A549 (cell line): ENCODE measurements at regions not wholly inside any gene's neighbourhood (a gene's known extent, or its start where the extent isn't known, plus 50 kb on each side); places are given as distances from the start of the nearest gene placed in this dataset.

ENCODE experiments used
- CHD2 ChIP-seq: fragments of 150-350 bp; IDR thresholded peaks from 2 replicates; pipeline ENCODE4 v1.6.1; 2014; ENCODE audit warnings: low read length; ENCODE audit not compliant: partially characterized antibody
- HDAC2 ChIP-seq: fragments of 200-600 bp; sonication (generic); IDR thresholded peaks from 2 replicates; pipeline ENCODE4 v1.6.1; 2016
- SMC3 ChIP-seq: fragments of >200 bp; sonication (Bioruptor Twin); formaldehyde crosslinking; IDR thresholded peaks from 3 replicates; pipeline ENCODE4 v1.6.1; 2018; ENCODE audit warnings: inconsistent platforms
- TP53 ChIP-seq: fragments of 250-450 bp; sonication (Bioruptor Pico); IDR thresholded peaks from 2 replicates; pipeline ENCODE4 v1.5.0; 2021; ENCODE audit warnings: mild to moderate bottlenecking, moderate library complexity
- TF ChIP-seq, protein P1 (sequence below): IDR thresholded peaks from 2 replicates; pipeline ENCODE4 v1.6.1; 2012
- TF ChIP-seq, protein P2 (sequence below): fragments of 200-600 bp; sonication (generic); IDR thresholded peaks from 2 replicates; pipeline ENCODE4 v1.6.1; 2016; ENCODE audit warnings: antibody characterized with exemption, mild to moderate bottlenecking, moderate library complexity
- TF ChIP-seq, protein P3 (sequence below): fragments of >200 bp; sonication (Bioruptor Twin); formaldehyde crosslinking; IDR thresholded peaks from 3 replicates; pipeline ENCODE4 v1.5.1; 2016
- TF ChIP-seq, protein P4 (sequence below): IDR thresholded peaks from 2 replicates; pipeline ENCODE4 v1.6.1; 2012; ENCODE audit warnings: low read depth, borderline replicate concordance

DNA sequence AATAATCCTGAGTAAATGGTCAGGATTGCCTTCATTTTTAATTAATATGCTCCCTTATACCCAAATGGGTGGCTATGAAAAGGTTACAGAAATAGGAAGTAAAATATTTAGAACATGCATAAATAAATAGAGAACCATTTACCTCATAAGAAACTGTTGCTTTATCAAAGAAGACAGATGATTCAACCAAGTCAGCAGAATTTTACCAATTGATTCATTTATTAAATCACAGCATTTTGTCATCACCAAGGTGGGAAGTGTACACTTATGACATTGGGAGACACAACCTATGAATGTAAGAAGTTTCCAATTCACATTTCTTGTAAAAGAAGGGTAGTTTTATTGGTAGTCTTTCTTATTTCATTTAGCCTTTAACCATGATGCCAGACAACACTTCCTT lies 870.3 kb upstream of the CHORDC1 start:
- TF ChIP-seq, protein P1, sequence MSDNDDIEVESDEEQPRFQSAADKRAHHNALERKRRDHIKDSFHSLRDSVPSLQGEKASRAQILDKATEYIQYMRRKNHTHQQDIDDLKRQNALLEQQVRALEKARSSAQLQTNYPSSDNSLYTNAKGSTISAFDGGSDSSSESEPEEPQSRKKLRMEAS, result no peak
- TF ChIP-seq, protein P2, sequence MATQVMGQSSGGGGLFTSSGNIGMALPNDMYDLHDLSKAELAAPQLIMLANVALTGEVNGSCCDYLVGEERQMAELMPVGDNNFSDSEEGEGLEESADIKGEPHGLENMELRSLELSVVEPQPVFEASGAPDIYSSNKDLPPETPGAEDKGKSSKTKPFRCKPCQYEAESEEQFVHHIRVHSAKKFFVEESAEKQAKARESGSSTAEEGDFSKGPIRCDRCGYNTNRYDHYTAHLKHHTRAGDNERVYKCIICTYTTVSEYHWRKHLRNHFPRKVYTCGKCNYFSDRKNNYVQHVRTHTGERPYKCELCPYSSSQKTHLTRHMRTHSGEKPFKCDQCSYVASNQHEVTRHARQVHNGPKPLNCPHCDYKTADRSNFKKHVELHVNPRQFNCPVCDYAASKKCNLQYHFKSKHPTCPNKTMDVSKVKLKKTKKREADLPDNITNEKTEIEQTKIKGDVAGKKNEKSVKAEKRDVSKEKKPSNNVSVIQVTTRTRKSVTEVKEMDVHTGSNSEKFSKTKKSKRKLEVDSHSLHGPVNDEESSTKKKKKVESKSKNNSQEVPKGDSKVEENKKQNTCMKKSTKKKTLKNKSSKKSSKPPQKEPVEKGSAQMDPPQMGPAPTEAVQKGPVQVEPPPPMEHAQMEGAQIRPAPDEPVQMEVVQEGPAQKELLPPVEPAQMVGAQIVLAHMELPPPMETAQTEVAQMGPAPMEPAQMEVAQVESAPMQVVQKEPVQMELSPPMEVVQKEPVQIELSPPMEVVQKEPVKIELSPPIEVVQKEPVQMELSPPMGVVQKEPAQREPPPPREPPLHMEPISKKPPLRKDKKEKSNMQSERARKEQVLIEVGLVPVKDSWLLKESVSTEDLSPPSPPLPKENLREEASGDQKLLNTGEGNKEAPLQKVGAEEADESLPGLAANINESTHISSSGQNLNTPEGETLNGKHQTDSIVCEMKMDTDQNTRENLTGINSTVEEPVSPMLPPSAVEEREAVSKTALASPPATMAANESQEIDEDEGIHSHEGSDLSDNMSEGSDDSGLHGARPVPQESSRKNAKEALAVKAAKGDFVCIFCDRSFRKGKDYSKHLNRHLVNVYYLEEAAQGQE, result no peak
- no peak for TF ChIP-seq HDAC2
- TF ChIP-seq, protein P3, sequence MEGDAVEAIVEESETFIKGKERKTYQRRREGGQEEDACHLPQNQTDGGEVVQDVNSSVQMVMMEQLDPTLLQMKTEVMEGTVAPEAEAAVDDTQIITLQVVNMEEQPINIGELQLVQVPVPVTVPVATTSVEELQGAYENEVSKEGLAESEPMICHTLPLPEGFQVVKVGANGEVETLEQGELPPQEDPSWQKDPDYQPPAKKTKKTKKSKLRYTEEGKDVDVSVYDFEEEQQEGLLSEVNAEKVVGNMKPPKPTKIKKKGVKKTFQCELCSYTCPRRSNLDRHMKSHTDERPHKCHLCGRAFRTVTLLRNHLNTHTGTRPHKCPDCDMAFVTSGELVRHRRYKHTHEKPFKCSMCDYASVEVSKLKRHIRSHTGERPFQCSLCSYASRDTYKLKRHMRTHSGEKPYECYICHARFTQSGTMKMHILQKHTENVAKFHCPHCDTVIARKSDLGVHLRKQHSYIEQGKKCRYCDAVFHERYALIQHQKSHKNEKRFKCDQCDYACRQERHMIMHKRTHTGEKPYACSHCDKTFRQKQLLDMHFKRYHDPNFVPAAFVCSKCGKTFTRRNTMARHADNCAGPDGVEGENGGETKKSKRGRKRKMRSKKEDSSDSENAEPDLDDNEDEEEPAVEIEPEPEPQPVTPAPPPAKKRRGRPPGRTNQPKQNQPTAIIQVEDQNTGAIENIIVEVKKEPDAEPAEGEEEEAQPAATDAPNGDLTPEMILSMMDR, result no peak
- TF ChIP-seq CHD2, result no peak
- no peak for TF ChIP-seq TP53 (CRISPR knock-in tag)
- TF ChIP-seq, protein P4, sequence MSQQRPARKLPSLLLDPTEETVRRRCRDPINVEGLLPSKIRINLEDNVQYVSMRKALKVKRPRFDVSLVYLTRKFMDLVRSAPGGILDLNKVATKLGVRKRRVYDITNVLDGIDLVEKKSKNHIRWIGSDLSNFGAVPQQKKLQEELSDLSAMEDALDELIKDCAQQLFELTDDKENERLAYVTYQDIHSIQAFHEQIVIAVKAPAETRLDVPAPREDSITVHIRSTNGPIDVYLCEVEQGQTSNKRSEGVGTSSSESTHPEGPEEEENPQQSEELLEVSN, result no peak
- no peak for TF ChIP-seq SMC3
